ENCODE measurements at regions not wholly inside any gene's neighbourhood (a gene's known extent, or its start where the extent isn't known, plus 50 kb on each side); places are given as distances from the start of the nearest gene placed in this dataset.

GRCh38 chr13:89827552-89827951, 1519.9 kb upstream of the MIR17HG start:
- Histone ChIP-seq H3K27ac (ENCODE audit: extremely low read depth, low read depth, low read length) (no peak overlapping the region), H3K36me3 (ENCODE audit: control insufficient read depth in 2 of 2, insufficient read depth in 1 of 2, low read length in 2 of 2) (no peaks in the 10 kb centered on the region), H3K4me3 (ENCODE audit: low read depth, low read length) (no peak overlapping the region), H3K4me1 (ENCODE audit: control insufficient read depth, insufficient read depth, low read length) (no peaks in the 10 kb centered on the region), H3K9me3 (ENCODE audit: control insufficient read depth, insufficient read depth, low read depth, low read length) (no peaks in the 10 kb centered on the region)
- no peak for TF ChIP-seq PRDM4 (tag by site-specific recombination; IDR thresholded peaks at IDR 0.05)
- TF ChIP-seq ZNF302 (tag by site-specific recombination; IDR thresholded peaks at IDR 0.05; ENCODE audit: low read depth) = no peak
- no peak for TF ChIP-seq ZSCAN18 (tag by site-specific recombination; IDR thresholded peaks at IDR 0.05)
- no peak for TF ChIP-seq GLI2 (tag by site-specific recombination; IDR thresholded peaks at IDR 0.05; ENCODE audit: borderline replicate concordance, low read depth)
- TF ChIP-seq KLF9 (tag by site-specific recombination; IDR thresholded peaks at IDR 0.05; ENCODE audit: low read depth) = no peak
- no peak for TF ChIP-seq ZNF114 (tag by site-specific recombination; IDR thresholded peaks at IDR 0.05)
- TF ChIP-seq KLF17 (tag by site-specific recombination; IDR thresholded peaks at IDR 0.05) = no peak
- TF ChIP-seq ZSCAN16 (tag by site-specific recombination; IDR thresholded peaks at IDR 0.05) = no peak
- no peak for TF ChIP-seq ZNF623 (tag by site-specific recombination; IDR thresholded peaks at IDR 0.05)
- TF ChIP-seq ZFP37 (tag by site-specific recombination; IDR thresholded peaks at IDR 0.05) = no peak
- no peak for TF ChIP-seq KLF10 (tag by site-specific recombination; IDR thresholded peaks at IDR 0.05)
- no peak for TF ChIP-seq ZNF404 (tag by site-specific recombination; IDR thresholded peaks at IDR 0.05)
- TF ChIP-seq ZNF214 (tag by site-specific recombination; IDR thresholded peaks at IDR 0.05; ENCODE audit: borderline replicate concordance) = no peak
- no peak for TF ChIP-seq ZNF701 (tag by site-specific recombination; IDR thresholded peaks at IDR 0.05)
- TF ChIP-seq SP7 (tag by site-specific recombination; IDR thresholded peaks at IDR 0.05) = no peak
- no peak for TF ChIP-seq ZNF433 (tag by site-specific recombination; IDR thresholded peaks at IDR 0.05; ENCODE audit: low read depth)
- ChIA-PET POLR2A (no interaction called here), CTCF (no interaction called here)

- no peak for TF ChIP-seq BCL11B (tag by site-specific recombination; IDR thresholded peaks at IDR 0.05; ENCODE audit: low read depth)
- no peak for TF ChIP-seq ZNF549 (tag by site-specific recombination; IDR thresholded peaks at IDR 0.05)
- H3K9me3 ChIP-seq (ENCODE audit: control insufficient read depth, insufficient read depth, low read depth, low read length) = no peaks in the 10 kb centered on the region
- ChIA-PET POLR2A (no interaction called here), CTCF (no interaction called here)
- H3K4me1 ChIP-seq (ENCODE audit: control insufficient read depth, insufficient read depth, low read length) = no peaks in the 10 kb centered on the region
- H3K27ac ChIP-seq (ENCODE audit: extremely low read depth, low read depth, low read length) = no peak overlapping the region
- no peak overlapping the region for H3K4me3 ChIP-seq (ENCODE audit: low read depth, low read length)
- H3K36me3 ChIP-seq (ENCODE audit: control insufficient read depth in 2 of 2, insufficient read depth in 1 of 2, low read length in 2 of 2) = no peaks in the 10 kb centered on the region
Observed at GRCh38 chr13:89828506-89828905, 1519.0 kb upstream of the MIR17HG start.

DNA sequence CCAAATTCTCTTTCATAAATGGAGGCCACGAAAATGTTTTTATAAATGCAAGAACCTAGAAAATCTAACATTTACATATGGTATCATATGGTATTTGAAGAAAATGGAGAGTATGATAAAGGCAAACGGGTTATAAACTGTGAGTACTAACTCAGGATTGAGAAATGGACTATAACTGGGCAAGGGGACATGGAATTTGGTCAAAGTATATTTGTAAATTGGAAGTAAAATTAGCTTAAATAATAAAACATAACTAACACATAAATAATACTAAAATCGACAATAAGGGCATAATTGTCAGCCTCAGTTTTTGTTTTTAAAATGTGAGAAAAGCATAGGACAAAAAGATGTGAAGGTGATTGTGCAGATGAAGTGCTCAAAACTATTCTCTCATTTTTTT, 1516.3 kb upstream of the MIR17HG start:
- TF ChIP-seq ZNF266 (tag by site-specific recombination; IDR thresholded peaks at IDR 0.05; ENCODE audit: low read depth) = no peak
- CTCF ChIA-PET = no interaction called here
- Histone ChIP-seq H3K27ac (ENCODE audit: extremely low read depth, low read depth, low read length) (no peak overlapping the region), H3K9me3 (ENCODE audit: control insufficient read depth, insufficient read depth, low read depth, low read length) (no peaks in the 10 kb centered on the region), H3K4me1 (ENCODE audit: control insufficient read depth, insufficient read depth, low read length) (no peaks in the 10 kb centered on the region), H3K36me3 (ENCODE audit: control insufficient read depth in 2 of 2, insufficient read depth in 1 of 2, low read length in 2 of 2) (no peaks in the 10 kb centered on the region), H3K4me3 (ENCODE audit: low read depth, low read length) (no peak overlapping the region)
- POLR2A ChIA-PET = no interaction called here

Data from HEK293 (cell line).